ENCODE measurements at regions not wholly inside any gene's neighbourhood (a gene's known extent, or its start where the extent isn't known, plus 50 kb on each side); places are given as distances from the start of the nearest gene placed in this dataset.

- no peak for TF ChIP-seq EZH2 (IDR thresholded peaks at IDR 0.05)
- TF ChIP-seq CTCF (IDR thresholded peaks at IDR 0.05): no peak
Observed at GRCh38 chr7:28314841-28315240, 97.5 kb upstream of the CREB5 start.

Measured in neural progenitor cell (in vitro differentiated cells).